ENCODE measurements at regions not wholly inside any gene's neighbourhood (a gene's known extent, or its start where the extent isn't known, plus 50 kb on each side); places are given as distances from the start of the nearest gene placed in this dataset.

DNA sequence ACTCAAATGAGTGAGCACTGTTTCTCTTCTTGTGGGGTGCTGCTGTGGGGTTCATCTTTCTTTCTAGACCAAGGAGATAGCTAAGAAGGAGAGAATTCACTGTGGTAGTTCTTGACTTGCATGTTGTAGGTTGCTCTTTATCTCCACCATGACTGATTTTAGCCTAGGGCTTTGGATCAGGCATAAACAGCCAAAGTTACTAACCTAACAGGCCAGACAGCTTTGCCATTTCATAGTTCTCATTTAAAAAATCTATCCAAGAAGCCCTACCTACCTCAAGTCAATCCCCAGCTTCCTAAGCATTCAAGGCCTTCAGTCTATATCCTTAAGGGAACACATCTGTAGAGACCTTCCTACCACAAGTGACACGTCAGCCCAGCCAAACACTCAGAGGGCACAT is 107.9 kb upstream of the CARMIL1 start (continued):
- no peak for TF ChIP-seq CTCF (IDR thresholded peaks at IDR 0.05)
- TF ChIP-seq, protein P1, sequence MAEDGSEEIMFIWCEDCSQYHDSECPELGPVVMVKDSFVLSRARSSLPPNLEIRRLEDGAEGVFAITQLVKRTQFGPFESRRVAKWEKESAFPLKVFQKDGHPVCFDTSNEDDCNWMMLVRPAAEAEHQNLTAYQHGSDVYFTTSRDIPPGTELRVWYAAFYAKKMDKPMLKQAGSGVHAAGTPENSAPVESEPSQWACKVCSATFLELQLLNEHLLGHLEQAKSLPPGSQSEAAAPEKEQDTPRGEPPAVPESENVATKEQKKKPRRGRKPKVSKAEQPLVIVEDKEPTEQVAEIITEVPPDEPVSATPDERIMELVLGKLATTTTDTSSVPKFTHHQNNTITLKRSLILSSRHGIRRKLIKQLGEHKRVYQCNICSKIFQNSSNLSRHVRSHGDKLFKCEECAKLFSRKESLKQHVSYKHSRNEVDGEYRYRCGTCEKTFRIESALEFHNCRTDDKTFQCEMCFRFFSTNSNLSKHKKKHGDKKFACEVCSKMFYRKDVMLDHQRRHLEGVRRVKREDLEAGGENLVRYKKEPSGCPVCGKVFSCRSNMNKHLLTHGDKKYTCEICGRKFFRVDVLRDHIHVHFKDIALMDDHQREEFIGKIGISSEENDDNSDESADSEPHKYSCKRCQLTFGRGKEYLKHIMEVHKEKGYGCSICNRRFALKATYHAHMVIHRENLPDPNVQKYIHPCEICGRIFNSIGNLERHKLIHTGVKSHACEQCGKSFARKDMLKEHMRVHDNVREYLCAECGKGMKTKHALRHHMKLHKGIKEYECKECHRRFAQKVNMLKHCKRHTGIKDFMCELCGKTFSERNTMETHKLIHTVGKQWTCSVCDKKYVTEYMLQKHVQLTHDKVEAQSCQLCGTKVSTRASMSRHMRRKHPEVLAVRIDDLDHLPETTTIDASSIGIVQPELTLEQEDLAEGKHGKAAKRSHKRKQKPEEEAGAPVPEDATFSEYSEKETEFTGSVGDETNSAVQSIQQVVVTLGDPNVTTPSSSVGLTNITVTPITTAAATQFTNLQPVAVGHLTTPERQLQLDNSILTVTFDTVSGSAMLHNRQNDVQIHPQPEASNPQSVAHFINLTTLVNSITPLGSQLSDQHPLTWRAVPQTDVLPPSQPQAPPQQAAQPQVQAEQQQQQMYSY (CRISPR knock-in tag; IDR thresholded peaks at IDR 0.05) = no peak
- TF ChIP-seq NR2C2 (CRISPR knock-in tag; IDR thresholded peaks at IDR 0.05) = no peak
- TF ChIP-seq FOXP4 (CRISPR knock-in tag; IDR thresholded peaks at IDR 0.05) = no peak

DNA sequence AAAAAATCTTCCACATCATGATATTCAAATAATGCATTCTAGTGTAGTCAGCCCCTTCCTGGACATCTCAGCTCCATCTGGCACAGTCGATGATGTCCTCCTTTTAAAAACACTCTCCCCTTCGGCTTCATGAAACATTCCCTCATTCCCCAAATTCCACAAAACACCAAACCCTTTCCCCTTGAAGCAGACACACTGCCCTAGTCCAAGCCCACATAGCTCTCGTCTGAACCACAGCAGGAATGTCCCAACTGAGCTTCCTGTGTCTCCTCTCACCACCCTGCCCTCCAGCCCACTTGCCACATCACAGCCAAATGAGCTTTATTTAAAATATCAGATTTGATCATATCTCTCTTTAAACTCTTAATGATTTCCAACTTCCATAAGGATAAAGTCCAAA is 106.4 kb upstream of the CARMIL1 start:
- Mint-ChIP-seq H3K27me3 (ENCODE audit: low read depth) (no peaks in the 10 kb centered on the region; the same call in 1 of the 2 replicates), H3K36me3 (no peaks in the 10 kb centered on the region), H3K9me3 (no peaks in the 10 kb centered on the region), H3K4me3 (no peak overlapping the region), H3K27ac (no peak overlapping the region; the same call in 1 of the 2 replicates), H3K4me1 (no peaks in the 10 kb centered on the region)
- DNase-seq (ENCODE audit: low spot score) = no peak
- POLR2A ChIA-PET = interaction anchor here (0.6 kb wide), 1 partner anchor 144 kb away, joined by 18 read pairs; no protein-coding TSS in a partner anchor
- TF ChIP-seq ZNF219 (CRISPR knock-in tag; IDR thresholded peaks at IDR 0.05; ENCODE audit: borderline replicate concordance) (no peak), GTF2I (CRISPR knock-in tag; conservative IDR thresholded peaks at IDR 0.05) (no peak)
- CTCF ChIA-PET = interaction anchor here (0.7 kb wide), 1 partner anchor 10 kb away, joined by 4 read pairs; no protein-coding TSS in a partner anchor
- ATAC-seq = no peak

- no peak overlapping the region for H3K27ac Mint-ChIP-seq
- ATAC-seq = no peak
- H3K27me3 Mint-ChIP-seq (ENCODE audit: low read depth) = no peaks in the 10 kb centered on the region; the same call in 1 of the 2 replicates
- POLR2A ChIA-PET = interaction anchor here (0.6 kb wide), 1 partner anchor 144 kb away, joined by 18 read pairs; no protein-coding TSS in a partner anchor
- H3K36me3 Mint-ChIP-seq = no peaks in the 10 kb centered on the region
- DNase-seq (ENCODE audit: low spot score) = no peak
- H3K4me3 Mint-ChIP-seq = no peak overlapping the region
- H3K4me1 Mint-ChIP-seq = no peaks in the 10 kb centered on the region
- CTCF ChIA-PET = interaction anchor here (0.7 kb wide), 1 partner anchor 9 kb away, joined by 4 read pairs; no protein-coding TSS in a partner anchor
- no peaks in the 10 kb centered on the region for H3K9me3 Mint-ChIP-seq
- TF ChIP-seq MYBL2 (CRISPR knock-in tag; IDR thresholded peaks at IDR 0.05) (no peak), NR3C1 (CRISPR knock-in tag; conservative IDR thresholded peaks at IDR 0.05; ENCODE audit: low read depth) (no peak), FOXP4 (CRISPR knock-in tag; IDR thresholded peaks at IDR 0.05) (no peak), FOXJ3 (CRISPR knock-in tag; IDR thresholded peaks at IDR 0.05; ENCODE audit: borderline replicate concordance) (no peak)
Measured at GRCh38 chr6:25173246-25173645, 105.9 kb upstream of the CARMIL1 start.

DNA sequence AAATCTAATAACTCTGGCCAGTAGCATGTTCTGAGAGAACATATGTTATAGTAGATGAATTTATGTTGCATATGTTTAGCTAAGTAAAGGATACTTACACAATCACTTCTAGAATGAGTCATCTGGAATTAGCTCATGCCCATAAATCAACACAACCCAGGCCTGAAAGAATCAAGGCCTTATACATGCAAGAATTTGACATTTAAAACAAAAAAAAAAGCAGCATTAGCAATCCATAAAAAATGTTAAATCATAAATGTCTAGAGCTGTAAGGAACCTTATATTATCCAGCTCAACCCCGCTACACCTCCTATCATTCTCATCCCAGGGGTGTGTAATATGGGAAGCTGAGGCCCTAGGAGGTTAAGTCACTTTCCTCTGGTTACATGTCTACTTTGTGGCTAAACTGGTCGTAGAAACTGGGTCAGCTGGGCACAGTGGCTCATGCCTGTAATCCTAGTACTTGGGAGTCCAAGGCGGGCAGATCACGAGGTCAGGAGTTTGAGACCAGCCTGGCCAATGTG is 105.2 kb upstream of the CARMIL1 start:
- no peak overlapping the region for H3K4me3 Mint-ChIP-seq
- POLR2A ChIA-PET = no interaction called here
- DNase-seq (ENCODE audit: low spot score) (no peak), ATAC-seq (no peak)
- CTCF ChIA-PET = interaction anchor here (0.7 kb wide), 1 partner anchor 818 kb away, joined by 3 read pairs; no protein-coding TSS in a partner anchor
- no peak overlapping the region for H3K27ac Mint-ChIP-seq
- H3K9me3 Mint-ChIP-seq = no peaks in the 10 kb centered on the region
- H3K27me3 Mint-ChIP-seq (ENCODE audit: low read depth) = no peaks in the 10 kb centered on the region; the same call in 1 of the 2 replicates
- H3K4me1 Mint-ChIP-seq = no peaks in the 10 kb centered on the region
- no peaks in the 10 kb centered on the region for H3K36me3 Mint-ChIP-seq
- TF ChIP-seq MLX (CRISPR knock-in tag; IDR thresholded peaks at IDR 0.05) (no peak), ERG (CRISPR knock-in tag; IDR thresholded peaks at IDR 0.05) (no peak), PRRX2 (CRISPR knock-in tag; IDR thresholded peaks at IDR 0.05) (no peak), USF1 (CRISPR knock-in tag; IDR thresholded peaks at IDR 0.05) (no peak), GTF2I (CRISPR knock-in tag; conservative IDR thresholded peaks at IDR 0.05) (no peak), ZNF263 (CRISPR knock-in tag; IDR thresholded peaks at IDR 0.05; ENCODE audit: low read depth) (no peak), FOXP1 (CRISPR knock-in tag; IDR thresholded peaks at IDR 0.05; ENCODE audit: borderline replicate concordance) (no peak), JUN (CRISPR knock-in tag; IDR thresholded peaks at IDR 0.05) (no peak), ZNF396 (CRISPR knock-in tag; IDR thresholded peaks at IDR 0.05; ENCODE audit: borderline replicate concordance) (no peak)

Measured in WTC11 (cell line).